HG02973 (cell line): ENCODE measurements at regions not wholly inside any gene's neighbourhood (a gene's known extent, or its start where the extent isn't known, plus 50 kb on each side); places are given as distances from the start of the nearest gene placed in this dataset.

ENCODE experiments used
- ATAC-seq: cut with Tn5 transposase; IDR thresholded peaks from one replicate; pipeline ENCODE4 v1.9.1; 2021; ENCODE audit warnings: moderate library complexity; ENCODE audit not compliant: unreplicated experiment

DNA sequence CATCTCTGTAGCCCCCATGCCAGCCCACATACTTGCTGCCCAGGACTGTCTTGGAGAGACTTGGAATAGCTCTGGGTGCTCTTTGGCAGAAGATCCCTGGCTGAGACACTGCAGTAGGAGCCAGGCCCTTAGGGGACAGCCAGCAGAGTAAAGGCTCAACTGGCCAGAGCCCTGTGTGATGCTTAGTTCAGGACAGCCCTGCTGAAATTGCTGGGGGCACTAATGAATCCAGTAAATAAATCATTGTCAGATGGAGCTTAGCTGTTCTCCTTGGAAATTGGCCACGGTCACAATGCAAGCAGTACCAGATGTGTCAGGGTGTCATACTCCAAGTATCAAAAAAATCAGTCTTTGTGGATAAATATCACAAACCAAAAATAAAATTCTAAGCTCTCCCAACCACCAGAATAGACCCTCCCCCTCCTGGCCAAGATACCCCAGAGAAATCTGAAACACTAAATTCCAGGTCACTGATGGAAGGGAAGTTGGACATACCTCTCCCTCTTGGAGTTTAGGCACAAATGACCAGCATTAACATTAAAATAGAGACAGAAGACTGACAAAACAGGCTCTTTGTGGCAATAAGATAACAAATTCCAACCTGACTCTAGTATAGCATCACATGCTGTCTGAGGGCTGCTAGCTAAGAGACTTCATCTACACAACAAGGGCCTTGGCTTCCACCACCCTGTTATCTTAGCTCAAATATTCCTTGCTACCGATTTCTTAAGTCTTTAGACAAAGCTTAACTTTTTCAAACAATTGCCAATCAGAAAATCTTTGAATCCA lies 83.2 kb upstream of the DNAH14 start:
- no peak for ATAC-seq

DNA sequence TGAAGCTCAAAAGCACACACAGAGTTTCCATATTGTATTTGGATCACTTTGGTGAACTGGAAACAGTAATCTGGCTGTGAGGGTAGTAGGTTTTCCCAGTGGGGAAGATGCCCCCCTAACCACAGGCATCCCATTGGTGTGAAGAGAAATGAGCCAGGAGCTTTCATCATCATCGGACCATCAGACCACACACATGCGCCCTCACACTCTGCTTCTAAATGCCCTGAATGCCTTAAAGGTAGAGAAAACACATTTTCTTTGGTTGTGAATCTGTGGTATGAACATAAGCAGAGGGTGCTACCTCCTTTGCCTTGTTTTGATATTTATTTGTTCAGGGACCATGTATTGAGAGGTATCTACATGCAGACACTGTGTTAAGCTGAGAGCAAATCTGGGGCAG lies 79.0 kb upstream of the DNAH14 start:
- ATAC-seq = no peak

DNA sequence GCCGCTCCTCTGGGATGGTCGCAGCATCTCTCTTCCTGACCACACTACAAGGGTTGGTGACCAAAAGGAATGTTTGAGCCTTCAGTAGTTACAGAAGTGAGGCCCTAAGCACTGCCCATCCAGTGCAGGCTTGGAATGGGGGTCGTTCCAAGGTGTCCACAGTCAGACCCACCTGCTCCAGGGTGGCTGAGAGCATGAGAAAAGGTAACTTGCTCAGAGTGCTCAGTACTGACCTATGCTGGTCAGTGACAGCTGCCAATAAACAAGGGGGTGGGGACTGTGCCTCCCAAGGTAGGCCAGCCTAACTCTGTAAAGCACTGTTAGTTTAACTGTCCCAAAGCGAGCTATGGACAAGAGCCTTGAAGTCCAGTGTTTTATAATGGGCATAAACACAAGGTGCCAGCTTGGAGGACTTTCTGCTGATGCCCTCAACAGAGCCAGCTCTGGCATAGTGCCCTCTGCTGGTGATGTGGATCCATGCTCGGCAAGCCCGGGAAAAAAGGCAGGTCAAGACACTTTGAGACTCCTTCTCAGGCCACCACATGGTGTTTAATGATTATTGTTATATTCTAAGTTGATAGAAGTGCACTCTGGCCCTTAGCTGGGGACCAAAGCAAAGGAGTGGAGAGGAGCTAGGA lies 78.1 kb upstream of the DNAH14 start:
- no peak for ATAC-seq

DNA sequence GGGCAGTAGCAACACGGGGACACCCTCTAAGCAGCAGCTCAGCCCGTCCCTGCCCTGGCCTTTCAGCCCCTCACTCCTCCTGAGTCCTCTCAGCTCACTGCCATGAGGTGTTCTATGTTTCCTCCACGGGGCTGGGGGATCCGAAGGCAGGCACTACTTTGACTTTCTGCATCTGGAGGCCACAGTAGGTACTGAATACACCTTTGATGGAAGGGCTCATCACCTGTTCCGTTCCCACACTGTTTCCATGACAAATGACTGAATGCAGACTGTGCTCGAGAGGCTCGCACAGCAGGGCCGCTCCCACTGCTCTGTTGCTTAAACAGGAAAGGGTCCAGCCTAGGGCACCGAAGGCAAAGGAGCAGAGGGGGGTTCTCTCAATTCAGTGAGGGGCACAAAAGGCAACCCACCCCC lies 77.6 kb upstream of the DNAH14 start:
- ATAC-seq = no peak

DNA sequence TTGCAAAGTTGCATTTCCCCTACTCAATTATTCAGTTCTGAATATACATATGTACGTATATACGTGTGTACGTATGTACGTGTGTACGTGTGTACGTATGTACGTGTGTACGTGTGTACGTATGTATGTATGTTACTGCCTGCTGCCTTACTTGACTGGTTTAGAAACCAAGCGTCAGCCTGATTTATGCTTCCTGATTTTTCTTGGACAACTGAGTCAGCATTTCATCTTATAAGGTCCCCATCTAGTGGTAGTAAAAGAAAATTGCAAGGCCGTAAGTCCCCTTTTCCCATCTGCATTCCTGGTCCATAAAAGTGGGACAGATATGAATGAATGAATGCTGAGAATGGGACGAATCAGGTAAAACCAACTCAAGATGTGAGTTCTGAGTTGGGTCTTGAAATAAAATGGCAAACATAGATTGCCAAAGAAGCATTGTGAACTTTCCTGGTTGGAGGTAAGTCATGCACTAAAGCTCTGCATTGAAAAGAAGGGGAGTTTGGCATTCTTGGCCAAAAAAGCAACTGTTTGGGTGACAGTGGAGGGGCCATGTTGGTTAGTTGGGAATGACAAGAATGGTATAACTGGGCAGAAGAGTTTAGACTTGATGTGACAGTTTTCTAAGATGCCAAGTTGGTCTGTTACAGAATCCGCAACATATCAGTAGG lies 76.4 kb upstream of the DNAH14 start:
- ATAC-seq = no peak

DNA sequence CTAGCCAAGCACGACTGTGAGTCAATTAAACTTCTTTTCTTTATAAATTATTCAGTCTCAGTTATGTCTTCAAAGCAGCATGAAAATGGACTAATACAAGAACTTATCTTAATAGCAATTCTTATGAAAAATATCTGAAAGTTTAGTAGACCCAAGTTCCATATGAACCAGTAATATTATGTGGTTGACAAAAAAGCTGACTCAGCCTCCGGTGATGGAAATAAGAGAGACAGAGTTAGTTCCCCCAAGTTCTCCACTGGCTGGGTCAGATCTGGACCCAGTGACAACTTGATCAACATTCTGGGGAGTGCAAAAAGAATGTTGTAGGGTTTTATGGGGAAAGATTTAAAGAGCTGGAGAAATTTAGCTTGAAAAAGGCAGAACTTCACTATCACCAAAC lies 72.5 kb upstream of the DNAH14 start:
- no peak for ATAC-seq

DNA sequence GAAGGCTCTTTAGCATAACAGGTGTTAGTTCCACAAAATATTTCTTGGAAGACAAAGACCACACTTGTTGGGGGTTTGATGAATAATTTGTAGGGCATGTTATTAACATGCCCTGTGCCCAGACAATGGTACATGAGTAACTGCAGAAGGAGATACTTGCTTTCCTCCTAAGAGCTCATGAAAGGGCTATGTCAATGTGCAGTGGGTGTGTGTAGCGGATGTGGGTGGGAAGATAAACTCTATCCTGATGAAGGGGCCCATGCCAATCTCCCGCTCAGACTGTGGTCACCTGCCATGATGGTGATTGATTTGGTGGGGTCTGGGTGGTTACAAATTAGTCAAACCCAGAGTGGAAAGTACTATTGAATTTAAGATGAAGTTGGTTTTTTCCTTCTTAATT lies 69.8 kb upstream of the DNAH14 start:
- no peak for ATAC-seq

DNA sequence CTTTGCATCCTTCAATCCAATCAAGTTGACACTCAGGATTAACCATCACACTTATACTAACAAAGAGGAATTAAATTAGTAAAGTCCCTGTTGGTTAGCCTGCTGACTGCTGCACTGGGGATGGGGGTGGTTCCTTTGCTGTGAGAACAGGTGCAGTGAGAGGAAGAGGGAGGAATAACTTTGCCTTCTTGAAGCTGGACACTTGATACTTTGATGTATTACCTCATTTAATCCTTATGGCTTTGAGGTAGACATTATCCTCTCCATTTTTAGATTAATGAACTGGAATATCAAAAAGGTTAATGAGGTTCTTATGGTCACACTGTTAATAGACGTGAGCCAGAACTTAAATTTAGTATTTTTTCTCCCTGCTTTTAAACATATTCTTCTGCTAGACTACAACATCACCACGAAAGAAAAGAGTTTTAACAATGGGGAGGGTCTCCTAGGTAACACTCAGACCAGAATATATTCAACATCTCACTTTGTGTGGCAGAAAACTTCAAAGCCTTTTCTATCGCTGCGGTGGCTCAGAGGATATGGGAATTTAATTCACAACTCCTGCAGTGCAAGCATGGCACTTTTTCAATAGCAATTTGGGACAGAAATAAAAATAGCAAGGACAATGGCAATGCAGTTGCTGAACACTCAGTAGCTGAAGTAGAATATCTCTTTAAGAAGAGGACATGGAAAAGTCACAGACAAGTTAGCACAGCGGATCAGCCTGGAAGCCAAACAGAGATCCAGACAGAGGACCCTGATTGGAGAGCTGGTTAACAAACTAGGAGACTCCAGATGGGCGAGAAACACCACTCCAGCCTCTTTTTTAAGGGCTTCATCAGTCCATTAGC lies 68.8 kb upstream of the DNAH14 start:
- no peak for ATAC-seq

DNA sequence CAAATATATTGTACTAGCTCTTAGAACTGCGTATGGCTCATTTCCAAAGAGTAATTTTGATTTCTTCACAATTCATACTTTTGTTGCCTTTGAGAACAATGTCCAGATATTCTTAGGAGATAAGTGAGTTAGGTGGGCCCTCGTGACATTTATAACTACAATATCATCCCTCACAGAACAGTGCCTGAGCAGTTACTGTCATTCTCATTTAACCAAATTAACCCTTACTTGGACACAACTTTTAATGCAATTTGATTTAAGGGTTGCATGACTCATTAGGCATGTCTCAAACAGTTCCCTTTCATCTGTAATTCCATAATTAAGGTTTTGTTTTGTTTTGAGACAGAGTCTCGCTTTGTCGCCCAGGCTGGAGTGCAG lies 68.1 kb upstream of the DNAH14 start:
- ATAC-seq = no peak

DNA sequence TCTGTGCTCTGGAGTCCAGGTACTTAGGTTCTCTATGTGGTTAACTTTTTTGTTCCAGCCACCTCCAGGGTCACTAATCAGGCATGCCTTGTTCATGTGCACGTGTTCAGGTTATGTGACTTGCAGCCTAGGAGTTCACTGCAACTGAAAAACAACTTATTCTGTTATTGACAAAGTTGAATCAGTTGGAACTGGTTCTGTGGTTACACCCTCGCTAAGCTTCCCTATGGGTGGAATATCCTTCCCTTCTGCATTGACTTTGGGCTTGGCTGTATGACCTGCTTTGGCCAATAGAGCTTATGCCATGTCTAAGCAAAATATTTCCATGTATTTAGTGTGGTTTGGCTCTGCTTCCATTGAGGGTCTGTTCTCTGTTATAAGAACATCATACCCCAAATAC lies 66.0 kb upstream of the DNAH14 start:
- ATAC-seq = no peak

DNA sequence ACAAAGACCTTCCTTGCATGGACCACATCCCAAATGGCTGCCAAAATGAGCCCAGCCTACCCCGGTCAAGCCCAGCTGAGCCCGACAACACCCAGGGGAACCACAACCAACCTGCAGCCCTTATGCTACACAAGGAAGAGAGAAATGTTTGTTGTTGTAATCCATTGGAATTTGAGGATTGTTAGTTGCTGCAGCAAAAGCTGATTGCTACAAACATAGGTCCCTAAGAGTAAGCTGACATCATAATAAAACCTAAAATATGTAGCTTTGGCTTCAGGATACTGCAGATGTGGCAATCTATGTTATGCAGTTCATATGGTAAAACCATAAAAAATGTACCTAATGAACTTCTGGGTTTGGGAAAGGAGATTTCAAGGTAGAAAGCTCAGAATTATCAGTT lies 65.5 kb upstream of the DNAH14 start:
- ATAC-seq = no peak

DNA sequence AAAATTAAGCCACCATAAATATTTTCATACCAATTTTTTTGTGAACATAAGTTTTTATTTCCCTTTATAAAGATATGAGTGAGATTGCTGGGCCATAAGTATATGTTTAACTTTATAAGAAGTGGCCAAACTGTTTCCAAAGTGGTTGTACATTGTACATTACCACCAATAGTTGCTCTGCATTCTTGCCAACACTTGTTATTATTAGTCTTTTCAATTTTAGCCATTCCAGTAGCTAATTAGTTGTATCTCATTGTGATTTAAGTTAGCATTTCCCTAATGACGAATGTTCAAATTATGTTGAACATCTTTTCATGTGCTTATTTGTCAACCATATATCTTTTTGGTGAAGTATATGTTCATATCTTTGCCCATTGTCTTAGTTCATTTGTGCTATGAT lies 64.0 kb upstream of the DNAH14 start:
- no peak for ATAC-seq

DNA sequence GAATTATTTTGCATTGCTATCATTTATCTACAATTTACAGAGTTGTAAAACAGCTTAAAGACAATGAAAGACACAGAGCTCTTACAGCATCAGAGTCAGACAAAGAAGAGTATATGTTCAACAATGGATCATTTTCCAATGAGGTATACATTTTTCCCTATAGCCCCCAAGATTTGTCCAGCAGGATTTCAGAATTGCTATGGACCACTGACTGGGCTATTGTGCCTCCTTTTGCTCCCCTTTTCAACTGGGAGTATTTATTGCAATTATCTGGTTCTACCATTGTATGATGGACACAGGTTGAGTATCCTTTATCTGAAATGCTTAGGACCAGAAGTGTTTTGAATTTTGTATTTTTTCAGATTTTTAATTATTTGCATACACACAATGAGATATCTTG lies 62.5 kb upstream of the DNAH14 start:
- no peak for ATAC-seq

DNA sequence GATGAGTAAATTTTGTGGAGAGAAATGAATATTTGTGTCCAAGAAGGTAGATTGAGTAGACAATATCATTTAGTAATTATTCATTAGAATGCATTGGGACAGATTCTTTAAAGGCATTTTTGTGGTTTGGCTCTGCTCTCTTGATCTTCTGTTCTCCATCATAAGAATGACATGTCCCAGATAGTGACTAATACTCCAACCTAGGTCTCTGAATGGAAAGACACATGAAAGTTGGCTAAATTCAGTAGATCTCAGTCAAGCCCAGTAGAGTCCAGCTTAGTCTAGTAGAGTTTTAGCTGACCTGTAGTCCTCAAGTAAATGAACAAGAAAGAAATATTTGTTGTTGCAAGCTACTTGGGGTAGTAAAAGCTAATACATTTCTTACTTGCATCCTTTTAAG lies 61.8 kb upstream of the DNAH14 start:
- no peak for ATAC-seq

DNA sequence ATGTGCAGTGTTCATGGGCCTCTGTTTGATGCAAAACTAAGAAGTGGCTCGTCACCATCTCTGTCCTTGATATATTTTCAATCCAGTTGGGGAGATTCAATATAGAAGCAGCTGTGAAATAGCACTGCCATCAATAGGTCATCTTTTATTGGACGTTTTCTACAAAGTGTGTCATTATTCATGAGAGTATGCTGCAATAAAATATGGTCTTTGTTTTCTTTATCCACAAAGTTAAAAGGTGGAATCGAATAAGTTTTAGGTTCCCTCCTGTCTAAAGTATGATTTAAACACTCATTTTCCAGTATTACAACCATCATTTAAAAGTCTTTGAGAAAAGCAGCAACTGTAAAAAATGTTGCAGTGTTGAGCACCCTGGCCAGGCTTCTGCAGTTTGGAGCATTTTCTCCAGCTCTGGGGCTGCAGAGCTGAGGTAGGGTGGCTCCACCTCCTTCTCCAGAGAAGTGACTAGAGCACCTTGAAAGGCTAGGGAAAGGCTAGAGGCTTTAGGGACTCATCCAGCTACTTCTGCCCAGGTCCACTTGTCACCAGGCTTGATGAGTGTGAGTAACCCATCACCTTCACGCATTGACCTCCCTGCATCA lies 56.5 kb upstream of the DNAH14 start:
- ATAC-seq = no peak

DNA sequence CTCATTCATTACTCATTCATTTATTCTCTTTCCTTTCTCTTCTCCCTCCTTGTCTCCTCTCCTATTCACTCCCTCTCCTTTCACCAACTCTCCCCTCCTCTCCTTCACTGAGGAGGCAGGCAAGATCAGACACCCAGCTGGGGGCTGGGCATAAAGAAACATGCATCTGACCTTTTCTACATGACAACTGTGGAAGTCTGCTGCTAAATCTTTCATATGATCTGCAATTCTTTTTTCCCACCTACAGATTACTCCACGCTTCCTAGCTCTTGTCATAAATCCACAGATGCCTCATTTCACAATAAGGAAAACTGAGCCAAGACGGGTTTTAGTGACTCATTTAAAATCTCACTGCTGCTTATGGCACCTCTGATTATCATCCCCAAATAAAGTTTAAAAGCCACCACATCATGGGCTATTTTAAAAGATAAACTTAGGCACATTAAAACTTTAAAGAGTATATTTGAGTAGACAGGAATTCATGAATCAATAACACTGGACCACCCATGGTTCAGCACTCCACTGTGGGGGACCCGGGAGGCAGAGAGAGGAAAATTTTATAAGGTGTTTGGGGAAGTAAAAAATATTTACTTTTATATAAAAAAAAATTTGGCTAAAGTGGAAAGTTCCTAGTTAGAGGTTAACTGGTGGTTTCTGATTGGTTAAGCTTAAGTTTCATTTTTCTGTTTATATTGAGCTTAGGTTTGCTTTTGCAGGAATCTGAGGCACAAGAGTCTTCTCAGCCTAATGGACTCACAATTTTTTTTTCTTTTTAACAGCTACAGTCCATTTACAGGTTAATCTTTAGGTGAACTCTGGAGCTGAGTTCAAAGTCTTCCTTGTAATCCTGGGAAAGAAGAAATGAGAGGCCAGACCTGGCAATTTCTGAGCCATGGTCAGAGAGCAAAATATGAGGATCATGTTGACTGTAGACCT lies 55.8 kb upstream of the DNAH14 start:
- no peak for ATAC-seq

DNA sequence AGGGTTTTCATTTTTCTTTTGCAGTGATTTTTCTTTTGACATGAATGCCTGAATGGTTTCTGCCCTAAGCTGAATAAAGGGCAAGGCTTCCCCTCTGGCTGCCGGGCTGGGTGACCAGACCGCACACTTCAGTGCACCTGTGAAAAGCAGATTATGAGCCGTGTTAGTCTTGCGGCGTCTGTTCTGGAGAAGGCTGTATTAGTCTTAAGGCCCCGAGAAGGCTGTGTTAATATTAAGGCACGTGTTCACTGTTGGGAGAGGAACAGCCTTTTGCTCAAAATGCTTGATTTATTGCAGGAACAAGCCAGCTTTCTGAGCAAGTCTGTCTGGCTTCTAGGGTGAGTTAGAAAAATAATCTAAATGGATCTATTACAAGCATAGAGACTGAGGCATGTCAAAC lies 54.7 kb upstream of the DNAH14 start:
- ATAC-seq = no peak

DNA sequence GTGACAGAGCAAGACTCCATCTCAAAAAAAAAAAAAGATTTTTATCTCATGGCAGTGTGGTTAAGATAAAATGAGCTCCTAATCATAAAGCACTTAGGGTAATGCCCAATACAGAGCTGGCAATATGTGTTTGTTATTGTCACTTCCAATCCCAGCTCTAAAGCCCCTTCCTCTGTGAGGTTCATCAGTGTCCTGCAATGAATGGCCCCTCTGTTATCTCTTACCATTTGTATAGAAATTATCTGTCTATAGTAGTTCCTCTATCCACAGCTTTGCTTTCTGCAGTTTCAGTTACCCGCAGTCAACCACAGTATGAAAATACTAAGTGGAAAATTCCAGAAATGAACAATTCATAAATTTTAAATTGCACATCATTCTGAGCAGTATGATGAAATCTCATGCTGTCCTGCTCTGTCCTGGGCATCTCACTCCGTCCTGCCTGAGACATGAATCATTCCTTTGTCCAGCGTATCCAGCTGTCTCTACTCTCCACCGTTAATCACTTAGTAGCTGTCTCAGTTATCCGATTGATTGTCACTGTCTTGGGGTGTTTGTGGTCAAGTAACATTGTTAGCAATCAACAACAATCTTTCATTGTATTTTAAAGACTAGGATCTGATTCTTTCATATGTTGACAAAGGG lies 50.2 kb upstream of the DNAH14 start:
- ATAC-seq = no peak
